NB4 (cell line): ENCODE measurements at regions not wholly inside any gene's neighbourhood (a gene's known extent, or its start where the extent isn't known, plus 50 kb on each side); places are given as distances from the start of the nearest gene placed in this dataset.

ENCODE experiments used
- MYC ChIP-seq: IDR thresholded peaks from 2 replicates; pipeline ENCODE4 v1.6.1; 2011; ENCODE audit warnings: low read depth, low read length
- POLR2A ChIP-seq: IDR thresholded peaks from 2 replicates; pipeline ENCODE4 v1.6.1; 2011; ENCODE audit warnings: mild to moderate bottlenecking; ENCODE audit not compliant: insufficient read length; ENCODE audit errors: extremely low read depth
- TF ChIP-seq, protein P1 (sequence below): IDR thresholded peaks from one replicate; pipeline ENCODE4 v1.5.1; 2012; ENCODE audit warnings: low read depth, low read length
- TF ChIP-seq, protein P2 (sequence below): IDR thresholded peaks from 2 replicates; pipeline ENCODE4 v1.6.1; 2011; ENCODE audit warnings: low read depth, low read length

DNA sequence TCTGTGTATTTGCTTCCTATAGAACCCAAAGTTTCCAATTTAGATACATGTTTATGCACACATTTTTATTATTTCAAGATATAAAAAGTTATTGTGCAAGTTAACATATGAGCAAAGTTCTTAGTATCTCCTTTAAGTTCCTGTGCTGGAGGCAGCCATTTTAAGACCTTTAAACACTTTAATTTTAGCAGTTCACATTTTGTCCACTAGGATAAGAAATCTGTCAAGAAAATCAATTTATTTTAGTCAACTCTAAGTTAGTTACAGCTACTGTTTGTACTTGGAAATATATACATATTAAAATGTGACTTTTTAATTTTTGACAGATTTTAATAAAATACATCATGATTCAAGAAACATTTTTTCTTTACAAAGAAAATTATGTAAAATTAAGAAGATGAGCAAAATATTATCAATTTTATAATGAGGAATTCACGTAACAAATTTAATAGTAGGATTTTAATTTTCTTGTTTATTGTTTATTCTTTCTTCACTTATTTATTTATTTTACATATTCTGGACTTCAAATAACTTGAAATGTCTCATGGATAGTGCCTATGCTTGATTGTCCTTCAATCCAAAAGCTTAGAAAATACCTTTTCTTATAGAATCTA, 402.6 kb upstream of the GBE1 start:
- TF ChIP-seq, protein P1, sequence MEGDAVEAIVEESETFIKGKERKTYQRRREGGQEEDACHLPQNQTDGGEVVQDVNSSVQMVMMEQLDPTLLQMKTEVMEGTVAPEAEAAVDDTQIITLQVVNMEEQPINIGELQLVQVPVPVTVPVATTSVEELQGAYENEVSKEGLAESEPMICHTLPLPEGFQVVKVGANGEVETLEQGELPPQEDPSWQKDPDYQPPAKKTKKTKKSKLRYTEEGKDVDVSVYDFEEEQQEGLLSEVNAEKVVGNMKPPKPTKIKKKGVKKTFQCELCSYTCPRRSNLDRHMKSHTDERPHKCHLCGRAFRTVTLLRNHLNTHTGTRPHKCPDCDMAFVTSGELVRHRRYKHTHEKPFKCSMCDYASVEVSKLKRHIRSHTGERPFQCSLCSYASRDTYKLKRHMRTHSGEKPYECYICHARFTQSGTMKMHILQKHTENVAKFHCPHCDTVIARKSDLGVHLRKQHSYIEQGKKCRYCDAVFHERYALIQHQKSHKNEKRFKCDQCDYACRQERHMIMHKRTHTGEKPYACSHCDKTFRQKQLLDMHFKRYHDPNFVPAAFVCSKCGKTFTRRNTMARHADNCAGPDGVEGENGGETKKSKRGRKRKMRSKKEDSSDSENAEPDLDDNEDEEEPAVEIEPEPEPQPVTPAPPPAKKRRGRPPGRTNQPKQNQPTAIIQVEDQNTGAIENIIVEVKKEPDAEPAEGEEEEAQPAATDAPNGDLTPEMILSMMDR: no peak
- TF ChIP-seq POLR2A: no peak
- TF ChIP-seq, protein P2, sequence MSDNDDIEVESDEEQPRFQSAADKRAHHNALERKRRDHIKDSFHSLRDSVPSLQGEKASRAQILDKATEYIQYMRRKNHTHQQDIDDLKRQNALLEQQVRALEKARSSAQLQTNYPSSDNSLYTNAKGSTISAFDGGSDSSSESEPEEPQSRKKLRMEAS: no peak
- no peak for TF ChIP-seq MYC
